ENCODE measurements at regions not wholly inside any gene's neighbourhood (a gene's known extent, or its start where the extent isn't known, plus 50 kb on each side); places are given as distances from the start of the nearest gene placed in this dataset.
A peak's percentile ranks its signal among the peaks of the same experiment; 100 is the strongest.
"Not testable (repeated sequence)": the region's sequence is repeated elsewhere in the genome, so short reads cannot be mapped to it uniquely, and the experiment has no call there.

- no peak for DNase-seq (ENCODE audit: low read depth in 3 of 3)
These were observed 235.7 kb upstream of the HAND2 start for GRCh38 chr4:173765751-173766150.

DNA sequence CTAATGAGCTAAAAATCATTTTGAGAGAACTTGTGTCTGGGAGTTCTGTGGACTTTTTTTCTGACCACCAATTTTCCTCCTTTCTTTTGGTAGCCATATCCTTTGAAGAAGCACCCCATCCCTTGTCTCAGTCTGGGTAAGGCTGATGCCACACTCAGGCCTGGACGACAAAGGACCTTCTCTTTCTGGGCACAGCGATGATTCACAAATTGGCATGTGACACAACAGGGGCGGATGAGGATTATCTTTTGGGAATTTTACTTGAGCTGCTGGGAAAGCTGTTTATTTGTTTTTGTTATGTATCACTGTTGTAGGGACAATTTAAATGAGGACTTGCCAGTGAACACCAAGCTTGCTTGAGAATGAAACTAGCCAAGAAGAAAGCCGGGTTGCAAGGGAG, 233.4 kb upstream of the HAND2 start:
- DNase-seq (ENCODE audit: low read depth in 3 of 3) = no peak

- DNase-seq (ENCODE audit: low read depth in 3 of 3) = no peak
These were observed 231.9 kb upstream of the HAND2 start for GRCh38 chr4:173761938-173762337.

- no peak for DNase-seq (ENCODE audit: low read depth in 3 of 3)
These were observed 231.2 kb upstream of the HAND2 start for GRCh38 chr4:173761236-173761635.

GRCh38 chr4:173758132-173758531, 228.1 kb upstream of the HAND2 start:
- DNase-seq (ENCODE audit: low read depth in 3 of 3) = no peak

DNA sequence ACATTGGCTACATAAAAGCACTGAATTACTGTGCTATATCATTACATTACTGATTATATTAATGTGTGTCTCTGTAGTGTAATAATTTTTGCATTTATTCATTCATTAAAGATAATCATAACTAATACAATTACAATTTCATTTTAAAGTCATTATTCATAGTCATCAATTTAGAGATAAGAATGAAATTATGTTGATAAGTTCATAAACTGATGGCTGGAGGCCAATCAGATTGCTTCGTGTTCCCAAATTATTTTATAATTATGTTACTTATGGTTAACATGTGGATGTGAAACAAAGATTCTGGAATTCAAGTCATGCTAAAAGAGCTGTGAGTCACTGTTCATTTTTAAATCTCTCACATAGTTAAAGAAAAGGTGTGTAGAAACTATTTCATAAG, 223.4 kb upstream of the HAND2 start:
- DNase-seq (ENCODE audit: low read depth in 3 of 3) = no peak

DNA sequence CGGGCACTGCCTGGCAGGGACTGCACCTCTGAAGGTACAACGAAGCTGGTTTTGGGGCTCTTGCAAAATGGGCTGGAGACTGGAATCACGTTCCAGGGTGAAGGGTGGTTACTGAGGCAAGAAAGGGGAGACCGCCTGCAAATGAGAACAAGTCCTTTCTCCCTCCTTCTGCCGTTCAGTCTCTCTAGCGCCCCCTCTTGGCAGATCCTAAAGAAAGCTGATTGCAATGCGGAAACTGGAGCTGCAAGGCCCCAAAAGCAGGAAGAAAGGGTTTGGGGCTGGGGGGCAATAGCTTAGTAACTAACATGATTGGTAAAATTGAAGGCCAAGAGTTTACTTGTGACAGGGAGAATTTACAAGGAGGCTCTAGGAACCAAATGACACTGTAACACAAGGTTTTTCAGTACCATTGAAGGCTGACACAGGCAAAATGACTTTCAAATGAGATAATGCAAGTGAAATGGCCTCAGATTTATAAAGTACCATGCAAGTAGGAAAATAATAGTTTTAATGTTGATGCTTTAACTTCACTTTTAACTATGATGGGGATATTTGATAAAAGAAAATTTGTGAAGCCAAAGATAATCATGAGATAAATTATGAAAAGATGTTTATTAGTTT, 222.7 kb upstream of the HAND2 start:
- DNase-seq (ENCODE audit: low read depth in 3 of 3) = peak; percentile 2 to 32 (median 4)

DNA sequence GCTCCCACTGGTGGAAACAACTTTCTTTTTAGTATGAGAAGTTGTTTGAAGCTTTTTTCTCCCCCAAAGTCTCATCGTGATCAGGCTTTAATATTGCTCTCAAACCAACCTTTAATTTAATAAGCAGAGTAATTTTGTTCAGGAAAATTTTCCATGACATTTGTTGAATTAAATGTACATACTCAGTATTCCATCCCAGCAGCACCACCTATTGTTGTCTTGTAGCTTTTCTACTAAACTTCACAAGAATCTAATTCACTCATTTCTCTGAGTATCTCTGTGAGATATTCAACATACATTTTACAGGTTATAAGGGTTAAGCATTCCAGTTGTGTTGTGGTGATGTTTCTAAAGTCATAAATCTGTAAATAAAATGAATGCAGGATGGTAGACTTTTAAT, 218.3 kb upstream of the HAND2 start:
- DNase-seq (ENCODE audit: low read depth in 3 of 3) = no peak

- DNase-seq (ENCODE audit: low read depth in 3 of 3) = no peak
These were observed 217.7 kb upstream of the HAND2 start for GRCh38 chr4:173747537-173748257.

DNA sequence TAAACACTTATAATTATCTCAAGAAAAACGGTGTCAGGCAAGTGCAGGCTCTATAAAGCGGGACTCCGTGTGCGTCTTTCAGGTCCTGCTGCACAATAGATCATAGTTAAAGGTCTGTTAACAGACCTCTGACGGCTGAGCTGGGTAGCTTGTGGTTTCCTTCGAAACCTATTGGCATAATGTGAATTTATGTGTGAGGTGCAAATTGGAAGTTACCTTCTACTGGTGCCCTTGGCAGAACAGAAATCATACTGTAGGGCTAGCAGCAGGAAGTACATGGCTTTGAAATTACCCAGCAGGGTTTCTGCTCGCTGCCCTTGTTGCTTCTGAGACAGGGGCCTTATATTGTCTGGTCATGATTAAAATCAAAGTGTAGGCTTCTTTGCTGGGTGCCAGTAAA, 216.4 kb upstream of the HAND2 start:
- DNase-seq (ENCODE audit: low read depth in 3 of 3) = no peak

GRCh38 chr4:173745765-173746164, 215.7 kb upstream of the HAND2 start:
- DNase-seq (ENCODE audit: low read depth in 3 of 3) = no peak

- no peak for DNase-seq (ENCODE audit: low read depth in 3 of 3)
These were observed 206.8 kb upstream of the HAND2 start for GRCh38 chr4:173736840-173737239.

GRCh38 chr4:173735585-173735984, 205.6 kb upstream of the HAND2 start:
- DNase-seq (ENCODE audit: low read depth in 3 of 3) = no peak

- no peak for DNase-seq (ENCODE audit: low read depth in 3 of 3)
These were observed 205.0 kb upstream of the HAND2 start for GRCh38 chr4:173735049-173735448.

DNA sequence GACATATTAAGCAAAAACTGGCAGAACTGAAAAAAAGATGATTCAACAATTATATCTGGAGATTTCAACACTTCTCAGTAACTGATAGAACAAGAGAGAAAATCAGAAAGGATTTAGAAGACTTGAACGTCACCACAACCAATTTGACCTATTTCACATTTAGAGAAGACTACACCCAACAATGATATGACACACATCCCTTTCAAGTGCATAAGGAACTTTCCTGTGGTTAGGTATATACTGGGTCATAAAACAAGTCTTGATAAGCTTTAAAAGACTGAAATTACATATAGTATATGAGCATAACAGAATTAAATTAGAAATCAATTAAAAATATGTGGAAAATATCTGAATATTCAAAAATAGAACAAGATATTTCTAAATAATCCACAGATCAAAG, 201.2 kb upstream of the HAND2 start:
- DNase-seq (ENCODE audit: low read depth in 3 of 3) = no peak

DNA sequence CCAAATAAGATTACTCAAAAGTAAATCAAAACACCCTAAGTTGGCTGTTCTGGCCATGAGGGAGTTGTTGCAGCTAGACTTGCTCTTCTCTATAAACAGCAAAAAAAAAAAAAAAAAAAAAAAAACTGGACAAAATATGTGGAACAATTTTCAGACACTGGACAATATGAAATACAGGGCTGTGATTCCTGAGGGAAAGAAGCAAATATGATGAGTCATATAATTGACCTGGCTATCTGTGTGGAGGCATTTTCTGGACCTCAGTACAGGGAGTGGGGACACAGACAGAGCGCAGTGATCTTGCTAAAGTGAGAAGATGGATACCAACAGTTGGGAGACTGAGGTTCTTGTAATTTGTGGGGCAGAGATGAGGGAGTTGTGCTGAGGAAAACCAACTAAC, 192.0 kb upstream of the HAND2 start:
- no peak for DNase-seq (ENCODE audit: low read depth in 3 of 3)

DNA sequence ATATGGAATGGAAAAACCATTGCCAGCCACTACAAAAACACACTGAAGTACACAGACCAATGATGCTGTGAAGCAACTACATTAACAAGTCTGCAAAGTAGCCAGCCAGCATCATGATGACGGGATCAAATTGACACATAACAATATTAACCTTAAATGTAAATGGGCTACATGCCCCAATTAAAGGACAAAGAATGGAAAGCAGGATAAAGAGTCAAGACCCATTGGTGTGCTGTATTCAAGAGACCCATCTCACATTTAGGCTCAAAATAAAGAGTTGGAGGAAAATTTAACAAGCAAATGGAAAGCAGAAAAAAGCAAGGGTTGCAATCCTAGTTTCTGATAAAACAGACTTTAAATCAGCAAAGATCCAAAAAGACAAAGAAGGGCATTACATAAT, 188.5 kb upstream of the HAND2 start:
- DNase-seq (ENCODE audit: low read depth in 3 of 3) = not testable (repeated sequence)

DNA sequence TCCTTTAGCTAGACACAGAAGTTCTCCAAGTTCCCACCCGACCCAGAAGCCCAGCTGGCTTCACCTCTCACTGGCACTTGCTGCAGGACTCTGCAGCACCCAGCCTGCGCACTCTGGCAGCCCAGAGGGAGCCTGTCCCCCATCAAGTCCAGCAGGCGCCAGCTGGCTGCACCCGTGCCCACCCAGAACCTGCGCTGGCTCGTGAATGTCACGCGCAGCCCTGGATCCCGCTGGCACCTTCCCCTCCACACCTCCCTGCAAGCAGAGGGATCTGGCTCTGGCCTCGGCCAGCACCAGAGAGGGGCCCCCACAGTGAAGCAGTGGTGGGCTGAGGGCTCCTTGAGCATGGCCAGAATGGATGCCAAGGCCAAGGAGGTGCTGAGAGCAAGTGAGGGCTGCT, 187.6 kb upstream of the HAND2 start:
- DNase-seq (ENCODE audit: low read depth in 3 of 3) = no peak

DNA sequence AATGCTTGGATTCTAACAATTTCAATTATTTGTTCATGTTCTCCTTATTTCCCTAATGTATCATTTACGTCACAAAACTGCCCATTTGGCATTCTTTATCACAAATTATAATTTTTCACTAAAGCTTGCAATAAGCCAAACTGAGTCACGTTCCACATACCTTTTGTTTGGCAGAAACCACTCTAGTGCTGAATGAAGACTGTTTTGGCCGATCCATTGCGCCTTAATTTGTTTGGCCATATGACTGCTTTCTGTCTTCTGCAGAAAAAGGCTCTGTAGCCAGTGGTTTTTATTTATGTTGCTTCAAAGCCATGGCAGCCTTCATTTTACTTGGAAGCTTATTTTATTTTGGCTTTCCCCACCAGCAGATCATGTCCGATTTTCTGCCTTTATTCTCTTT, 184.4 kb upstream of the HAND2 start:
- DNase-seq (ENCODE audit: low read depth in 3 of 3) = no peak

- no peak for DNase-seq (ENCODE audit: low read depth in 3 of 3)
These were observed 183.0 kb upstream of the HAND2 start for GRCh38 chr4:173713026-173713425.

DNA sequence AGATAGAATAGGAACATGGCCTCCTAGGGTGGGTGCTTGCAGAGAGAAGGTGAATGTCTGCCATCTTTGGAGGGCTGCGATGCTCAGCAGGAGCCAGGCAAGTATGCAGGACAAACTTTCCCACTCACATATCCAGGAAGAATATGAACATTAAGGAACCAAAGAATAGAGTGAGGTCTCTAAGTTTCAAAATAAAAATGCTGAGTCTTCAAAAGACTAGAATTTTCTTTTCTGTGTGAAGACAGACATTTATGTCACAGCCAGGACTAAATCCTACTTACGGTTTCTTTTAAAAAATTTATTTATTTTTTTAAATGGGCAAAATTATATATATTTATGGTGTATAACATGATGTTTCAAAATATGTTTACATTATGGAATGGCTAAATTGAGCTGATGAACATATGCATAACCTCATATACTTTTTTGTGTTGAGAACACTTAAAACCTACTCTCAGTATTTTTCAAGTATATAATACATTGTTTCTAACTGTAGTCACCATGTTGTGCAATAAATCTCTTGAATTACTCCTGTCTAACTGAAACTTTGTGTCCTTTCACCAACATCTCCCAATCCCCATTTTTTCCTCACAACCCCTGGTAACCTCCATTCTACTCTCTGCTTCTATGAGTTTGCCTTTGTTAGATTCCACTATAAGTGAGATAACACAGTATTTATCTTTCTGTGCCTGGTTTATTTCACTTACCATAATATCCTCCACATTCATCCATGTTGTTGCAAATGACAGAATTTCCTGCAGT, 177.8 kb upstream of the HAND2 start:
- DNase-seq (ENCODE audit: low read depth in 3 of 3) = no peak

DNA sequence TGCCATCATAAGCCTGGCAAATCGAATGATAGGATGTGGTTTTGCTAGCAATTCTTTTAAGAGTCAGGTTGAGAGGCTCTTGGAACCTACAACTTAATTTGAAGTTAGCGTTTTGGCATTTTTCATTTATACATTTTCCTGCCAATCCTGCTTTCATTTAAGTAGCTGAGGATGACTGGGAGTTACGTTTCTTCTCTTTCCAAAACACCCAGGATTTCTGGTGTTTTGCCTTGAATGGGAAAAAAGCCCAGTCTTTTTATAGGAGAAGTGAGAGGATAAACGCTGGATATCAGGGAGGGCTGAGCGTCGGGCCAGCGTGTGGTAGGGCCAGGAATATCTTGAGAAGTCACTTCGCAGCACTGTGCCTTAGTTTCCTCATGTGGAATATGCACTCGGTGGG, 174.2 kb upstream of the HAND2 start:
- DNase-seq (ENCODE audit: low read depth in 3 of 3) = no peak

GRCh38 chr4:173703021-173703420, 173.0 kb upstream of the HAND2 start:
- no peak for DNase-seq (ENCODE audit: low read depth in 3 of 3)
